HG03565 (cell line): ENCODE measurements at regions not wholly inside any gene's neighbourhood (a gene's known extent, or its start where the extent isn't known, plus 50 kb on each side); places are given as distances from the start of the nearest gene placed in this dataset.

Source experiments
- ATAC-seq: cut with Tn5 transposase; IDR thresholded peaks from one replicate; pipeline ENCODE4 v1.9.1; 2021; ENCODE audit warnings: mild to moderate bottlenecking, moderate library complexity; ENCODE audit not compliant: unreplicated experiment

DNA sequence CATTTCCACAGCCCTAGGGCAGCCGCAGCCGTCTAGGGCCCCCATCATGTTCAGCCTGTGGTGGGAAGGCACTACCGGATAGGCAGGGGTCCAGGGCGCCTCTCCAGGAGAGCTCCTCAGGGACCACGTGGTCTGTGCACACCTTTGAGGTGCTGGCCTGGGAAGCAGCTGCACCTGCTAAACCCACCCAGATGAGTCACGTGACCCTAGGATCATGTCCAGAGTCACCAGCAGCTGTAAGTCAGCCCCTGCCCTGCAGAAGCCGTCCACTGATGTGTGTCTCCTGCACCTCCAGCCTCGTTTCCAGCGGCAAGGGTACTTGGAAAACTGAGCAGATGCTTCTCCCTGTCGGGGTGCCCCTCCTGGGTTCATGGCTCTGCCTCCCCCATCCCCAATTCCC, 682.6 kb upstream of the SALL3 start:
- no peak for ATAC-seq

DNA sequence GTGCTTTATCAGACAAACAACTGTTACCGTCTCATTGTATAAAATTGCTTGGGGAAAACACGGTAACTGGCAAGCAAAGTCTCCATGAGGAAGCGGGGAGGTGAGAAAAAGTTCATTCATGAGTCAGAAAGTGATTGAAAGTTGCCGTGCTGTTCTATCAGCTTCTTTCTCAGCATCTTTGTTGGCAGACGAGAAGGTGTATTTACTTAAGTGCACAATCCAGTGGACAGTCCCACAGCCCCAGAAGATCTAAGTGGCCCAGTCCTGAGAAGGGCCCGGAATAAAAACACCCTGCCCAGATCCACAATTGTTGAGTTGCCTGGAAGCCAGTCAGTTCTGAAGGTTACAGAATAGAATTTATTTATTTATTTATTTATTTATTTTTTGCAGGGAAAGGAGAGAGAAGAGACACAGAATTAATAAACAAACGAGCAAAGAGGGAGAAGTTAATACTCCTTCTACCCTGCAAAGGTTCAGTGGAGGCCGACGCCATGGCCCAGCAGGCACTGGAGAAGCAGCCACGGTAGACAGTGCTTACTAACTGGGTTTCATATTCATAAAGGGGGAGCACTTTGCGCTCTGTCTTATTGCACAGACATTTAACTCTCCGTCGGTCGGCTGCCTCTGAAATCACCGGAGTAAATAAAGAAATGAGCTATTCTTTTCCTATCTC, 676.0 kb upstream of the SALL3 start:
- no peak for ATAC-seq

DNA sequence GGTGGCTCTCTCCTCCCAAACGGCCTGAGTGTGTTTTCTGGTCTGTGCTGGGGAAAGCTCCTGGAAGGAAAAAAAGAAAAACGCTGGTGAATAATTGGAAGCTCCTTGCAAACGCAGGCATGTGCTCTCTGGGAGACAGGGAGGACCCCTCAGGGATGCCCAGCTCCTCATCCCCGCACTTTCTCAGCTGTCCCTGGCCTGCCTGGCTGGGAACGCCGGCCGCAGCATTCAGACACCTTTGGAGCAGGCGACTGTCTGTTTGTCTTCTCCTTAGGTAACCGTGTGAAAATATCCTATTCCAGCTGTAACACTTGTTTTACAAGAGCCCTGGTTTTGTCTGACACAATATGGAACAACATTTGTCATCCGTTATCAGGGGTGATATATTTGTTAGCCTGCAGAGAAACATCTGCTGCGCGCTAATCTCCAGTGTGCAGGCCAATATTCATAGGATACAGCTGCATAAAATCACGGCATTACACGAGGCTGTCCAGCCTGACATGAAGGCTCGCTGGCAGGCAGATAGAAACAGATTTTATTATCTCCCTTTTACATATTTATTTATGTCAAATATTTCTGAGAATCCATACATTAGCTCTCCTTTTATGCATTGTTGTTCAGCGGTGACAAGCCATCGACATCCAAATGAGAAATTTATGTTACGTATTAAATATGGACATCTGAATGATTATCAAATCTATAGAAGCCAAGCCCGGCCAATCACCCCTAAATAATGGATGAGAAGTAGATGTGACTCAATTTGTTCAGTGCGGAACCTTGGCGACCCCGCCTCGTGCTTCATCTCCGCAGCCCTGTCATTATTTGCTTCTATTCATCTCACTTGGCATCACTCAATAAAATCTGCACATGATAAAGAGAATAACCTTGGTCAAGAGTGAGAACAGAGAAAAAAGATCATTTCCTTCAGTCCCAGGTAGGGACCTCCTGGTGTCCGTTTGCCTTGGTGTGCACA, 675.1 kb upstream of the SALL3 start:
- no peak for ATAC-seq

- ATAC-seq = no peak
Measured at GRCh38 chr18:78305789-78306188, 673.8 kb upstream of the SALL3 start.

GRCh38 chr18:78309307-78309706, 670.3 kb upstream of the SALL3 start:
- ATAC-seq = no peak

- ATAC-seq = no peak
Measured at GRCh38 chr18:78309924-78310323, 669.7 kb upstream of the SALL3 start.

DNA sequence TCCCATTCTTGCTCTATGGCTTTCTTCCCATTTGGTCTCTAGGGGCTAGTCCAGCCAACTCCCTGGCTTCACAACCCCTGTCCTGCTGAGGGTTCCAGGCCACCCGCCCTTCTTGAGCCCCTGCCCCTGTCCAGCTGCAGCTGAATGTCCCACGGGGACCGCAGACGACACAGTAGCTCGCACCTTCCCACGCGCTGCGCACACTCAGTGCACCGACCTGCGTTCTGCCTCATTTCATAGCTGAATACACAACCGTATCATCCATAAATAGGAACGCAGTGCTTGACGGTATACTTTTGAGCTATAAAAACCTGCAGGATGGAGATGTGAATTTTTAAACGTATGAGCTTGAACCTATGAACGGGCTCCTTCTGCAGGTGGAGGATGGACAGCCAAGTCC, 660.4 kb upstream of the SALL3 start:
- ATAC-seq = no peak

- ATAC-seq = no peak
Measured at GRCh38 chr18:78319961-78320360, 659.7 kb upstream of the SALL3 start.

DNA sequence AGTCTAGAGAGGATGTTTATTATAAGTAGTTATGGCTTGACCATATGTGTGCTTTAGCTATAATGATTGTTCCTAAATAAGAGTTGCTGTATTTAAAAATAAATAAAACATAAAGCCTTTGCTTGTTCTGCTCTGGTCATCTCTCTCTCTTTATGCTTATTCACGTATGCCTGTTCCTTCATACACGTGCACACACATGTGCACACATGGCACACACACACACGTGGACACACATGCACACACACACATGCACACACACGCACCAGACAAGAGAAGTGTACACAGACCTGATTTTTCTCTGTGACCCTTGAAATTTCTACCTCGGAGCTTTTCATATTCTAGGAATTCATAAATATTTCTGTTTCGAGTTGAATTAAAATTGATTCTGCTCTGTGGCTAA, 658.2 kb upstream of the SALL3 start:
- ATAC-seq = no peak

DNA sequence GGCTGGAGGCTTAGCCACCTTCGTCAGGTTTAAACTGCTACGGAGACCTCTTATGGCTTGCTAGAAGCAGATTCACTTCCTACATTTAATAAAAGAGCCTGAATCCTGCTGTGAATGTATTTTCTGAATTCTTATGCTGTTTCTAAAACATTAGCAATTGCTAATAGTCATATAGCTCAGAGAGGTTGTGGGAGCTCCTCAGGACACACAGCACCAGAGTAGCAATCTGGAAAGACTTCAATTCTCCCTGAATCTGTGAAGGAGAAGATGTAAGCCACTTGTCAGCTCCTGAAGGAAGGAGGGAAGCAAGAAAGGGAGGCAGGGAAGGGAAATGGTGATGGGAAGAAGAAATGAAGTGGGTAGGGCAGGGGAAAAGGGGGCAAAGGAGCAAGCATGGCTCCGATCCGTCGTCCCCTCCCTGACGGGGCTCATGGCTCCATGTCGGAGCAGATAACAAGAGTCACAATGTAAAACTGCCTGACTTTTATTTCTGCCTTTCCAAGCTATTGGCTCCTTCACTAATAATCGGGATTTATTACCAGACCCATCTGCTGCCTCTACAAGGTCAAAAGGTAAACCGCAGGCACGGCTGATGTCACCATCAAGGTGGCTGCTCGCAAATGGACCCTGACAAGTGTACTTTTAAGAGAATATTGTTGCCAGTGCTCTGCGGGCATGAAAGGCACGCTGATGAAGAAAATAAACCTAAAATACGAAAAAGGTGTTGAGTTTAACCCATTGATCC, 656.0 kb upstream of the SALL3 start:
- ATAC-seq = no peak

GRCh38 chr18:78327643-78328042, 652.0 kb upstream of the SALL3 start:
- ATAC-seq = no peak

DNA sequence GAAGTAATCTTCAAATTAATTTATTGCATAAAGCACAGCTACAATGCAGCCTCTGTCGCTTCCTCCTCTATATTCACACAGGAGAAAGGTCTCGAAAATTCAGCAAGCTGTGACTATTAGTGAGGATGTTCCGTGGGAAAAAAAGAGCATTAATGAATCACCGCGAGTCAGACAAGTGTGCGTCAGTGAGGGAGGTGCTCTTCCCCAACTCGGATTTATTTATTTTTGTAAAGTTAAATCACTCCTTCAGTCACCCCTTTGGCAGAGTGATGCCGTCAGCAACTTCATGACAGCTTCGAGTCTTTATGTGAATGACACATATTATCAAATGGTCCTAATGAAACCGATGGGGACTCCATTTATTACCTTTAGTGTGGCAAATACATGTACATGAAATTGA, 648.9 kb upstream of the SALL3 start:
- ATAC-seq = no peak

DNA sequence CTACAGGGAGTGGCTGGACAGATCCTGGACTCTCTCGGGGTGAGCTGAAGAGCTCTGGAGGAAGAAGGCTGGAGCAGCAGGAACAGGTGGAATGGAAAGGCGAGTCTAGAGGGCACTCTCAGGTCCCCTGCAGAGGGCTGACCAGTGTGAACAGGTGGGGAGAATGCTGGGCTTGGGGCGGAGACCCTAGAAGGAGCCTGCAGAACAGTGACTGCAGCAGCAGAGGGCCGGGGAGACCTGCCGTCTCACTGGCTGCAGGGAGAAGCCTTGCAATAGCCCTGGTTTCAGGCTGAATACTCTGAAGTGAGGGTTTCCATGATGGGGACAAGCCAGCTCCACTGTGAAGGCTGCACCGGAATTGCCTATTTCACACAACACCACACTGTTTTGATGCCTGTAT, 626.7 kb upstream of the SALL3 start:
- ATAC-seq = no peak

DNA sequence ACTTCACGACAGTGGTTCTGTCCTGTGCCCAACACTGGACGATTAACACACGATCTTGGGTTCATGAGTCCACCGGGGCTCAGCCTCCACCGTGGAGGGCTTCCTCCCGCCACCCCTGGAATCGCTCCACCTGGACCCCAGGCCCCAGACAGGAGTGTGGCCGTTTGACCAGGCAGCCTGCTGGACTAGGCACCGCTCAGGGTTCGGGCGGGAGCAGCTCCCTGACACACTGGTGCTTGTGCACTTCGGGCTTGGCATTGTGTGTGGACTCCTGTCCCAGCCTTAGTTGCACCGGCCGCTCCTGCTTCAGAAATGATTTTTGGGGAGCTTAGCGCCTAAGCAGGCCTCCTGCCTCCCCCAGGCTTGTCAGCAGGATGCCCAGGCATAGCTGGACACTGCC, 617.4 kb upstream of the SALL3 start:
- no peak for ATAC-seq

DNA sequence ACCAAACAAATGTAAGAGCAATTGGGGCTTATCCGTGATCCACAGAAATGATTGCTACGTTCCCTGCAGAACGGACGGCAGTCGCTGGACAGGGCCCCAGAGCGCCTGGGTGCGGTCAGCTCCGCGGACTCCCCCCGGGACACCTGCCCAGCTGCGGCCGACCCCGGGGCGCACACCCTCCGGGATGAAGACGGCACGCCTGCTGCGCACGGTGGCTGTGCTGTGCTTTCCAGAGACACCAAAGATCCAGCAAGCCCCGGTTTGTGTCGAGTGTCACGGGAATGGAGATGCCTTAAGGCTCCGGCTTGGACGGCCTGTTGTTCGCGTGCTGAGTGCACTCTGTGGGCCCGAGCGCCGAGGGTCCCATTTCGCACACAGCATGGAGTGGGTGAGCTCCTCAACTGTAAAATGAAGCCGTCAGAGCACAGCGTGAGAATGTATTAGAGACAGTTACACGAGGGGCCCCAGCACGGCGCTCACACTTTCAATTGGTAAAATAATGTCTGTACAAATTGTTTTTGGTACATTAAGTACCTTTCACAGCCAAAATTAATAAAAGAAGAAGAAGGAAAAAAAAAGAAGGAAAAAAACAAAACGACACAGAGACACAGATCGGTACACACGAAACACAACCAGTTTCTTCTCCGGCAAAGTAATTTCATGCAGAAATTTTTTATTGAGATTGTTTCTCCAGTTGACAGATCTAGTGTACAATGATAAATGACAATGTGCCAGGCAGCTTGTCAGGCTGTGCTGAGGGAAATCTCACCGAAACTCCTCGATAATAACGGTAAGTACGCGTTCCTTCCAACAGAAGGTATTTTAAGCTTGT, 615.8 kb upstream of the SALL3 start:
- no peak for ATAC-seq

GRCh38 chr18:78364388-78364960, 615.1 kb upstream of the SALL3 start:
- ATAC-seq = no peak

DNA sequence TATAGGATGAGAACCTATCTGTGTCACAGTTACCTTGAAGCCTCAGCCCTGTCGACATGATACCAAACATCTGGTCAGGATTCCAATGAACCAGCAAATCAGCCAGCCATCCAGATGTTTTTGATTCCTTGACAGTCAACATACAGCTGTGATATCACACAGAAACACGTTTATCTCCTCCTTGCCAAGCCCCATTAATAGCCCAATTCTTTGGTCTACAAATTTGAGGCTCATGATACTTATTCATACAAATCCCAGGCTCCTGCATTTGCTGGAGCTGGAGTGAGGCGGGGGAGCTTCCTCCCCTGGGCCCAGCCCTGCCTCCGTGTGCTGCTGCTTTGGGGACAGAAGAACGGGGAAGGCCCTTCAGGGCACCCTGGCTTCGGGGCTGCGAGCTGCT, 611.6 kb upstream of the SALL3 start:
- ATAC-seq = no peak

GRCh38 chr18:78368726-78369125, 610.9 kb upstream of the SALL3 start:
- ATAC-seq = no peak

GRCh38 chr18:78376046-78376445, 603.6 kb upstream of the SALL3 start:
- no peak for ATAC-seq

GRCh38 chr18:78378403-78378802, 601.2 kb upstream of the SALL3 start:
- ATAC-seq = no peak
